ENCODE measurements at regions not wholly inside any gene's neighbourhood (a gene's known extent, or its start where the extent isn't known, plus 50 kb on each side); places are given as distances from the start of the nearest gene placed in this dataset.

DNA sequence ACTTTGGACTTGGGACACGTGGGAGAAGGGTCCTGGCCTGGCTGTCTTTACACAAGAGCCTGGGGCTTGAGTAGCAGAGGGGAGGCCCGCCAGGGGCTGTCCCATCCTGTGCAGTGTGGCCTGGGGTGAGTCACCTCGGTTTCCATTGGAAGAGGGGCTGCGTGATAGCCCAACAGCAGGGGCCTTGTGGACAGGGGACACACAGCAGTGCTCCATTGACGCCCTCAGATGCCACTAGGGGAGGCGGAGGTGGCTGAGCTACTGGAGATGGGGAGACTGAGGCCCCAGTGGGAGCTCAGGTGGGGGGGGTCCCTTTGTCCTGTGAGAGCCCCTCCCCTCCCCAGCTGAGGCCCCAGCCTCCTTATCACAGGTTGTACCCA, 50.0 kb upstream of the RNU6ATAC start:
- TF ChIP-seq, protein P1, sequence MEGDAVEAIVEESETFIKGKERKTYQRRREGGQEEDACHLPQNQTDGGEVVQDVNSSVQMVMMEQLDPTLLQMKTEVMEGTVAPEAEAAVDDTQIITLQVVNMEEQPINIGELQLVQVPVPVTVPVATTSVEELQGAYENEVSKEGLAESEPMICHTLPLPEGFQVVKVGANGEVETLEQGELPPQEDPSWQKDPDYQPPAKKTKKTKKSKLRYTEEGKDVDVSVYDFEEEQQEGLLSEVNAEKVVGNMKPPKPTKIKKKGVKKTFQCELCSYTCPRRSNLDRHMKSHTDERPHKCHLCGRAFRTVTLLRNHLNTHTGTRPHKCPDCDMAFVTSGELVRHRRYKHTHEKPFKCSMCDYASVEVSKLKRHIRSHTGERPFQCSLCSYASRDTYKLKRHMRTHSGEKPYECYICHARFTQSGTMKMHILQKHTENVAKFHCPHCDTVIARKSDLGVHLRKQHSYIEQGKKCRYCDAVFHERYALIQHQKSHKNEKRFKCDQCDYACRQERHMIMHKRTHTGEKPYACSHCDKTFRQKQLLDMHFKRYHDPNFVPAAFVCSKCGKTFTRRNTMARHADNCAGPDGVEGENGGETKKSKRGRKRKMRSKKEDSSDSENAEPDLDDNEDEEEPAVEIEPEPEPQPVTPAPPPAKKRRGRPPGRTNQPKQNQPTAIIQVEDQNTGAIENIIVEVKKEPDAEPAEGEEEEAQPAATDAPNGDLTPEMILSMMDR (IDR thresholded peaks at IDR 0.05; ENCODE audit: insufficient read depth, low read depth, low read length, missing control alignments): no peak
- DNase-seq (ENCODE audit: low read depth): no peak
- H3K4me3 ChIP-seq (ENCODE audit: low read depth, low read length): no peak overlapping the region

DNA sequence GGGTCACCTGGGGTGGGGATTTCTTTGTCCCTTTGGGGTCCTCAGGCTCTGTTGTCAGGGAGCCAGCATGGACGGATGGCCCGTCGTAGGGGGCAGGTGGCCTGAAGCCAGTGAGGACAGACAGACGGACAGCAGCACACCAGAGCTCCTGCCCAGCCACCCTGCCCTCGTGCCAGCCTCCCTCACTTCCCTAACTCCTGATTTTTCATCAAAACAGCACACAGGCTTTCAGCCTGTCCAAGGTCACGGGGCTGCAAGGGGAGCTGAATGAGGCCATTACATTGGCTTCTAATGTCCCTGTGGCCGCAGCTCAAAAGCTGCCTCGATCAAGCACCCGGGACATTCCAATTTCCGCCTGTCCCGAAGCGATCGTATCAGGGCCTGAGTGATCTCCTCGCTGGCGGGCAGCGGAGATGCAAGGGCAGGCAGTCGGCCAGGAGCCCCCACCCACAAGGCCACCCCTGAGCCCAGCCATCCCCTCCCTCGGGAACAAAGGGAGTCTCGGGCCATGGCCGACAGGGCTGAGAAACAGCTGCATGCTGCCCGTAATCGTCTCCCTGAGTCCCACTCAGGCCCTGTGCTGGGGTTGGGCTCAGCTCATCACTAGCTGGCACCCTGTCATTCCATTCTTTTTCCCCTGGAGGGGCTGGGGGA, 50.5 kb upstream of the RNU6ATAC start:
- TF ChIP-seq, protein P1 (IDR thresholded peaks at IDR 0.05; ENCODE audit: insufficient read depth, low read depth, low read length, missing control alignments): no peak
- no peak overlapping the region for H3K4me3 ChIP-seq (ENCODE audit: low read depth, low read length)
- DNase-seq (ENCODE audit: low read depth): no peak

DNA sequence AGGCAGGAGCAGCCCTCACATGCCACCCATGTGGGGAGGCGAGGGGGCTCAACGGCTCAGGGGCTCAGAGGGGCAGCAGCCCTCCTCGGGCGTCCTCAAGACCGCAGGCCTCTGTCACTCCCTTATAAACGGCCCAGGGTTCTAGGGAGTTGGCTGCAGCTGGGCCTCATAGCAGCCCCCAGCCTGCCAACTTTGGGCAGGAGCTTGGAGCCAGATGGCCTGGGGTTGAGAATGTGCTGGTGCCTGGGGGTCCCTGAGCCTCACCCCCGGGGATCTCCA, 51.0 kb upstream of the RNU6ATAC start:
- TF ChIP-seq, protein P1 (IDR thresholded peaks at IDR 0.05; ENCODE audit: insufficient read depth, low read depth, low read length, missing control alignments): no peak
- DNase-seq (ENCODE audit: low read depth): no peak
- no peak overlapping the region for H3K4me3 ChIP-seq (ENCODE audit: low read depth, low read length)

DNA sequence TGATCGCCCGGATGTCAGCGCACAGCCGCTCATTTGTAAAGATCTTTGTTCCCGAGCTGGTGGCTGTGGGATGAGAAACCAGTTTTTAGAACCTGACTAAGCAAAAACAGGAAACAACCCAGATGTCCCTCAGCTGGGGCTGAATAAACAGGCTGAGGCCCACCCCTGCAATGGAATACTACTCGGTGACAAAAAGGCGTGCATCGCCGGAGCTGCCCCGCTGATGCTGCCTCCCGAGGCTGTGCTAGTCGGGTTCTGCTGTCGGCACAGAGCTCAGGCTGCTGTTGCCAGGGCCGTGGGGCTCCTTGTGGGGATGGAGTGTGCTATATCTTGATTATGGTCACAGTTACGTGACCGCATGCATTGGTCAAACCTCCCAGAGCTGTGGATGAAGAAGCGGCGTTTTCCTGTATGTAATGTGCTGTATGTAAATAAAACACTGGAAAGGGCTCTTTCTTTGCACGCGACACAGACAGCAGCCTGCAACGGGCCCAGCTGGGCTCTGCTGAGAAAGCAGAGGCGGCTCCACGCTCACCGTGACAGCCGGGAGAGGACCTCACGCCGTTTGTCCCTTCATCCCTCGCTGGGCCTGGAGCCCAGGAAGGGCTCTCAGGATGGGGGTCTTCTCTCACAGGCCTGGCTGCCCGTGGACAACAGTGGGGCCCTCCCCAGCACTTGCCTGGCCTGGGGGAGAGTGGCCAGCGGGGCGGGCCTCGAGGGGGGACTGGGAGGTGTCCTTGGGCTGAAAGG, 51.5 kb upstream of the RNU6ATAC start:
- no peak overlapping the region for H3K4me3 ChIP-seq (ENCODE audit: low read depth, low read length)
- DNase-seq (ENCODE audit: low read depth): no peak
- TF ChIP-seq, protein P1 (IDR thresholded peaks at IDR 0.05; ENCODE audit: insufficient read depth, low read depth, low read length, missing control alignments): no peak

DNA sequence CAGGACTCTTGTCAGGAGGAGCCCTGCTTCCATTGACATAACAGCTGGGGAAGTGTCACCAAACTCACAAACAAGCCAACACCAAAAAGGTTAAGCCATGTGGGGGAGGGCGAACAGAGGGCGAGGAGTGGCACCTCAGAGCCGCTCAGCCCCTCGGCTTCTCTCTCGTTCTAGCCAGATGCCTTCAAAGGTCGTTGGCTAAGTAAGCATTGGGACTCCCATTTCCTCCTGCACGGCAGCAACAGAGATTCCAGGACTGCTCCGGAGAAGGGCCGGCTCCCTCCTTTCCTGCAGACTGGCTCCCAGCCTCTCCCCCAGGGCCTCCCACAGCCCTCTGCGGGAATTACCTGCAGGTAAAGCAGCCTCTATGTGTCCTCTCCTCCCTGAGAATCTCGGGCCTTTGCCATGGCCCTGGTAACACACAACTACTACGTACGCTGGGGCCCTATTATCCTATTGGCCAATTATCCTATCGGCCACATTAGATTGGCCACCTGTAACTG, 52.1 kb upstream of the RNU6ATAC start:
- TF ChIP-seq, protein P1 (IDR thresholded peaks at IDR 0.05; ENCODE audit: insufficient read depth, low read depth, low read length, missing control alignments): no peak
- no peak overlapping the region for H3K4me3 ChIP-seq (ENCODE audit: low read depth, low read length)
- no peak for DNase-seq (ENCODE audit: low read depth)

DNA sequence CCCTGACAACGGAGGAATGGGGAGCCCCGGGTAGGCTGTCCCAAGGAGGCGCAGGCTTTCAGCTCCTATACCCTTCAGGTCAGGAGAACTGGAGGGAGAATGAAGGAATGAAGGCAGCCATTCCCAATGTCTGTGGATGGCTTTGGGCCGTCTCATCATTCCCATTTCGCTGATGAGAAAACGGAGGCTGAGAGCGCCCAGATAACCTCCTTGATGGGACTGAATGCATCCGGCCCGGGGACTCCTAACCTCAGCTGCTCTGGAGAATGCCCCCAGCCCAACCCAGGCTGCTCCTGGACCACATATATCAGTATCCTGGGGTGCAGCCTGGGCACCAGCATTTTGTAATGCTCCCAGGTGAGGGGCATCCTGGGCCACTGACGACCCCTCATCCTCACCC, 52.6 kb upstream of the RNU6ATAC start:
- no peak for DNase-seq (ENCODE audit: low read depth)
- no peak overlapping the region for H3K4me3 ChIP-seq (ENCODE audit: low read depth, low read length)
- TF ChIP-seq, protein P1 (IDR thresholded peaks at IDR 0.05; ENCODE audit: insufficient read depth, low read depth, low read length, missing control alignments): no peak

All from GM12865 (cell line).